Thyroid gland (tissue), 4 donors: ENCODE measurements at regions not wholly inside any gene's neighbourhood (a gene's known extent, or its start where the extent isn't known, plus 50 kb on each side); places are given as distances from the start of the nearest gene placed in this dataset.

Experiments used
- CTCF ChIP-seq, 6 experiments: fragments of 200-600 bp in 3 of 6; fragments of 450-650 bp in 3 of 6; sonication (generic) in 3 of 6; IDR thresholded peaks; one replicate each; pipeline ENCODE4 v1.5.1; 2016 to 2019; ENCODE audit warnings: antibody characterized with exemption in 6 of 6, mild to moderate bottlenecking in 2 of 6, inconsistent platforms in 1 of 6, moderate library complexity in 1 of 6
- POLR2A ChIP-seq, 2 donors: fragments of 450-650 bp; IDR thresholded peaks; one replicate each; pipeline ENCODE4 v1.6.1; 2017; ENCODE audit warnings: antibody characterized with exemption in 2 of 2, mild to moderate bottlenecking in 2 of 2, moderate library complexity in 1 of 2

DNA sequence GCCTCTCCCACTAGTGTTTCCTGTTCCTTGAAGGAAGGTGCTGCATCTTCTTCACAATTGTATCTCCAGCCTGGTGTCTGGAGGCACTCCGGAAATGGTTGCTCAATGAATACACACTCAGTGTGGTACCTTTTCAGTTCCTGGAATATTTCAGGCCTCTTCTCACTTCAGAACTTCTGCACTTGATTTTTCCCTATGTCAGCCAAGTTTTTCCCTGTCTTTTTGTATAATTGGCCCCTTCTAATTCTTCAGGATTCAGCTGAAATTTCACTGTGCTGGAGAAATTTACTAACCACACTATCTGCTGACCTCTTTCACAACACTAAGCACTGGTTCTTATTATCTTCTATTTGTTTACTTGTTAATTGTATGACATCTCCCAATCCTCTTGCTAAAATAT is 61.2 kb upstream of the MAP10 start:
- no peak for TF ChIP-seq CTCF (IDR thresholded peaks at IDR 0.05)
- TF ChIP-seq POLR2A (IDR thresholded peaks at IDR 0.05): no peak
